Stimulated activated CD4-positive, alpha-beta T cell treated with anti-CD3 and anti-CD28 coated beads, Interleukin-12 subunit alpha, Interleukin-12 subunit beta, amount 100 ng/mL, for 4 hours (primary cell): ENCODE measurements at regions not wholly inside any gene's neighbourhood (a gene's known extent, or its start where the extent isn't known, plus 50 kb on each side); places are given as distances from the start of the nearest gene placed in this dataset.
"Not testable (repeated sequence)": the region's sequence is repeated elsewhere in the genome, so short reads cannot be mapped to it uniquely, and the experiment has no call there.

Experiments
- DNase-seq: peaks from one replicate; pipeline ENCODE4 v3.0.0-alpha.2; 2020

DNA sequence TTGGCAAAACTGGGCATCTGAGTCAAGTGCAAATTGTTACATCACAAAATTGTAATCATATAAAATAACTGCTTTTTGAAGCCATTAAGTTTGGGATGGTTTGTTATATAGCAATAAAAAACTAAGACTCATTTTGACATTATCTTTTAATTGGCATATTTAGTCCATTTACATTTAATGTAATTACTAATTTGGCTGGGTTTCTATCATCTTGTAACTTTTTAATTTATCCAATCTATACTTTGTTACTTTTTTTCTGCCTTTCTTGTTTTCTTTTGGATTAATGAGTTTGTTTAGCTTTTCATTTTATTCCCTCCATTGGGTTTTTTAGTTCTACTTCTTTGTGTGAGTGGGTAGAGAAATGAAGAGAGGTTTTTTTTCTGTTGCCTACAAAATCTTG, 76.3 kb downstream of the DRAM2 start:
- DNase-seq: no peak

DNA sequence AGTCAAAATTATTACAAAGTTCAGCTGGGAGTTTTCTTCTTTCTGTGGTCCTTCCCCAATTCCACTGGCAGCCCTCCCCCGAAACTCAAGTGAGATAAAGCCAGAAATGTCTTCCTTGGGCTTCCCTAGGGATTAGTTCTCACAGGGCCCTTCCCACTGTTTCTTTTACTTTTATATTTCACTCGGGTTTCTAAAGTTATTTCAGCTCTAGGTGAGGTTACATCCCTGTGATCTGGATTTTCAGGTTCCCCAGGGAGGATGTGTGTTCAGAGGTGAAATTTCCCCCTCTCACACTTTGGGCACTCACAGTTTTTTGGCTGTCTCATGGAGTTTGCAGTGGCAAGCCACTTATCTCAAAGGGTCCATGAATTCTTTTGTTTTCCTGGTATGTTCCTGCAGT, 77.3 kb downstream of the DRAM2 start:
- no peak for DNase-seq

DNA sequence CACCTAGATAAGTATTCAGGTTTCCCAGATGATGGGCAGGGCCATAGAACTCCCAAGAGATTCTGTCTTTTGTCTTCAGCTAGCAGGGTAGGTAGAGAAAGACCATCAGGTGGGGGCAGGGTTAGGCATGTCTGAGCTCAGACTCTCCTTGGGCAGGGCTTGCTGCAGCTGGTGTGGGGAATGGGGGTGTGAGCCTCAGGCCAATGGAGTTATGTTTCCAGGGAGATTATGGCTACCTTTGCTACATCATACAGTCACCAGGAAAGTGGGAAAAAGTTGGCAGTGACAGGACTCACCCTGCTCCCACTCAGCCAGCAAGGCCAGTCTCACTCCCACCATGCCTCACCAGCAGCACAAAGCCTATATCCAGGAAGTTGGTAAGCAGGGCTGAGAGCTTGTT, 77.8 kb downstream of the DRAM2 start:
- no peak for DNase-seq

DNA sequence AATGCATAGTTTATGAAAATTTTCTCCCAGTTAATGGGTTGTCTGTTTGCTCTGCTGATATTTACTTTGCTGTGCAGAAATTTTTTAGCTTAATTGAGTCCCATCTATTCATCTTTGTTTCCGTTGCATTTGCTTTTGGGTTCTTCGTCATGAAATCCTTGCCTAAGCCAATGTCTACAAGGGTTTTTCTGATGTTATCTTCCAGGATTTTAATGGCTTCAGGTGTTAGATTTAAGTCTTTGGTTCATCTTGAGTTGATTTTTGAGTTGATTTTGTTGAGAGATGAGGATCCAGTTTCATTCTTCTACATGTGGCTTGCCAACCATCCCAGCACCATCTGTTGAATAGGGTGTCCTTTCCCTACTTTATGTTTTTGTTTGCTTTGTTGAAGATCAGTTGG, 85.2 kb downstream of the DRAM2 start:
- DNase-seq: no peak

DNA sequence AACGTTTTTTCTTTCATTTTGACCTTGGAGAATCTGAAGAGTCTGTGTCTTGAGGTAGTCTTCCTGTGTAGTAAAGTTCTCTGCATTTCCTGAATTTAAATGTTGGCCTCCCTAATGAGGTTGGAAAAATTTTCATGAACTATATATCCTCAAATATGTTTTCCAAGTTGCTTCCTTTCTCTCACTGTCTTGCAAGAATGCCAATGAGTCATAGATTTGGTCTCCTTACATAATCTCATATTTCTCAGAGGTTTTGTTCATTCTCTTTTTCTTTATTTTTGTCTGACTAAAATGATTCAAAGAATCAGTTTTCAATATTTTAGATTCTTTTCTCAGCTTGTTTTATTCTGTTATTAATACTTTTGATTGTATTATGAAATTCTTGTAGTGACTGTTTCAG, 87.6 kb downstream of the DRAM2 start:
- DNase-seq: no peak

DNA sequence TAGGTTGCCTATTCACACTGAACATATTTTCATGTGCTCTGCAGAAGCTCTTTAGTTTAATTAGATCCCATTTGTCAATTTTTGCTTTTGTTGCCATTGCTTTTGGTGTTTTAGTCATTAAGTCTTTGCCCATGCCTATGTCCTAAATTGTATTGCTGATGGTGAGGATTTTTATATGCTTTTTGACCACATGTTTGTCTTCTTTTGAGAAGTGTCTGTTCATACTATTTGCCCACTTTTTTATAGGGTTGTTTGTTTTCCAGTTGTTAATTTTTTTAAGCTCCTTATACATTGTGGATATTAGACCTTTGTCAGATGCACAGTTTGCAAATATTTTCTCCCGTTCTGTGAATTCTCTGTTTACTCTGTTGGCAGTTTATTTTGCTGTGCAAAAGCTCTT, 84.5 kb upstream of the LRIF1 start:
- not testable (repeated sequence) for DNase-seq

DNA sequence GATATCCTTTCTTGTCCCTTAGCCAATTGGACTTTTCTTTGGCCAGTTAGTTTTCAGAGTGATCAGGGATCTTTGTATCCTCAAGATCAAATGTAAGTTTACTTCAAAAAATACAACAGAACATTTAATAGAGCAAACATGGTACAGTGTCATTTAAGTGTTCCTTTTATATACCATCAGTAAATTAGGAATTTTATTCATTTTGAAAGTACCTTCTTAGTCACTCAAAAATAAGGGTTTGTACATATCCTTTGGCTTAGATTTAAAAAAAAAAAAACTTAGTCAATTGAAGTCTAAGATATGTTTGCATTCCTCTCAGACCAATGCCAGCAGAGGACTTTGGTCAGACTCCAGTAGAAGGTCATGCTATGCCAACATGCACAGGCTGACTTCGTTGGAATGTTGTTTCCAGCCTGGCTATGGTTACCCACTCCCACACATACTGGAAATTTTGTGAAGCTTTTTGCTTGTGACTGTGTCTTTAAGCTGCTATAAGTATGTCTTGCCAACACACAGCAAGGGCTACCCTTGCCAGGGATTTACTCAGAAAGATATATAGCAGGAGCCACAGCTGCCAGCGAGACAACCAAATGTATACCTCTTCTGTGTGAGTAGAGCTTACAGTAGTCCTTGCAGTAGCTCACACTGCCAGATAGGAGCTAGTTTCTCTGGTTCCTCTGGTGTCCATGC, 81.5 kb upstream of the LRIF1 start:
- DNase-seq: no peak

DNA sequence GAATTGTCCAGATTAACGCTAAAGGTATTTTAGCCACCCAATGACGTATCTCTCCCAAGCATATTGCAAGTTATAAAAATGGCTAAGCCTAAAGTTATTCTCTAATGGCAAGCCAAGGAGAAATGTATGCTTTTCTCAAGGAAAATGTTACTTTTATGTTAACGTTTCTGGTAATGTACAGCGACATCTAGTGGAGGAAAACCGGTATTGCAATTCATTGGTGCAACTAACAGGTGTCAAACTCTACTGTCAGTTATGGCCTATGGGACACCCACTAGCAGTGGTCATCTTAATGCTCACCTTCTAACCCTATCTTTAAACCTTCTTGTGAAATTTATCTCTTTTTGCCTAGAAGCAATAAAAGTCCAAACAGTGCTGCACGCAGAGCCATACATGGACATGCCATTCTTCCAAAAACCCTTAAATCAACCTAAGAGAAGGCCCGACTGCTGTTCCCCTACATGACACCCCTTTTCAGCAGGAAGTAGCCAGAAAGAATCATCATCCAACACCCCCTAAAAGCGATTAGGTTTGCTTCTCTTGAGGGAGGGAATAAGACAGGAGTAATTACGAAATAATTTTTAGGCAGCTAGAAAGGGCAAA, 68.7 kb upstream of the LRIF1 start:
- DNase-seq: no peak

DNA sequence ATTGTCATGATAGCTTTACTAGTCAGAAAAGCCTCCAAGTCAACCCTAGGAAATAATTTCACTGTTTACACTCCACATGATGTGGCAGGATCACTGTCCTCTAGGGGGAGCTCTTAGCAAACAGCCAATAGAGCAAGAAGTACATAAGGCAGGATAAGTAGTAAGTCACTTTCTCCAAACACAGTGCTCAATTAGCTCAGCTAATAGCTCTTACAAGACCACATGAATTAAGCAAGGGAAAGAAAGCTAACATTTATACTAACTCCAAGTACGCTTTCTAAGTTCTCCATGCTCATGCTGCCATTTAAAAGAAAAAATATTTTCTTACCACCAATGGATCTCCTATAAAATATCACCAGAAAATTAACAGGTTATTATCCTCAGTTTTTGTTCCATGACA, 66.9 kb upstream of the LRIF1 start:
- DNase-seq: peak; percentile 15

DNA sequence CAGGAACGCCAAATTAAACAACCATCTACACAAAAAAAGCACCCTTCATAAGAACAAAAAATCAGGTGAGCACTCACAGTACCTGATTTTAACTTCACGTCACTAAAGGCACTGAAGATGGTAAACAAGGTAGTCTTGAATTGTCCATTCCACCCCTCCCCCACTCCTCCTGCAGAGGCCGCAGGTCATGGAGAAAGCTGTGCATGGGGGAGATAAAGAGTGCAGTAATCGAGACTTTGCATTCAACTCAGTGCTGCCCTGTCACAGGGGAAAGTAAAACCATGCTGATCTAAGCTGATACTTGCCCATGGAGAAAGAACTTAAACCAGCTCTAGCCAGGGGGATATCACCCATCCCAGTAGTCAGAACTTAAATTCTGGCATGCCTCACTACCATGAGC, 61.4 kb upstream of the LRIF1 start:
- DNase-seq: no peak

DNA sequence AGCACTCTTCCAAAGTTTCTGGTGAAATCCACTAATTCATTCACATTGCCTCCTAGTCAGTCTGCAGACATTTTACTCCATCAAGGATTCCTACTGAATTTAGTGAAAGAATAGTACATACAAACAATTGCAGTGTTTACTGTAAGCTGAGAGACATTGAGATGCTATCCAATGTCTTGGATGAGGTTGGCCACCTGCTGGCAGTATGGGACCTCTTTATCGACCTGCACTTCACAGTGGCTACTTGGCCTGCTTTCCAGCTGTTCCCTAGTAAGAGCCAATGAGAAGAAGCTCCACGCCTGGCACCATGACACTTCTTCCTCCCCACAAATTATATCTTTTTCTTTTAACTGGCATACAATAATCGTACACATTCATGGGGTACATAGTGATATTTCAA, 51.5 kb upstream of the LRIF1 start:
- no peak for DNase-seq
